H9 (cell line): ENCODE measurements at regions not wholly inside any gene's neighbourhood (a gene's known extent, or its start where the extent isn't known, plus 50 kb on each side); places are given as distances from the start of the nearest gene placed in this dataset.

Source experiments
- DNase-seq: peaks from one replicate; pipeline ENCODE4 v3.0.0-alpha.2; 2017
- H2AFZ ChIP-seq: one replicate; pipeline ENCODE4 v1.6.1; 2013; ENCODE audit warnings: mild to moderate bottlenecking, low read length, control low read depth, moderate library complexity
- H2AK5ac ChIP-seq: 2 replicates; pipeline ENCODE4 v1.6.1; 2013; ENCODE audit warnings: low read length, control low read depth, mixed read lengths; ENCODE audit not compliant: insufficient read length
- H2BK120ac ChIP-seq: one replicate; pipeline ENCODE4 v1.6.1; 2013; ENCODE audit warnings: low read depth, mild to moderate bottlenecking, low read length, control low read depth, inconsistent platforms; ENCODE audit not compliant: poor library complexity, severe bottlenecking
- H2BK12ac ChIP-seq: 2 replicates; pipeline ENCODE4 v1.6.1; 2013; ENCODE audit warnings: low read length, control low read depth, mixed read lengths, low read depth; ENCODE audit not compliant: insufficient read length
- H2BK15ac ChIP-seq: 2 replicates; pipeline ENCODE4 v1.6.1; 2013; ENCODE audit warnings: low read depth, low read length, control low read depth
- H2BK20ac ChIP-seq: one replicate; pipeline ENCODE4 v1.6.1; 2013; ENCODE audit warnings: low read depth, mild to moderate bottlenecking, low read length, control low read depth, inconsistent platforms; ENCODE audit not compliant: poor library complexity, severe bottlenecking
- H2BK5ac ChIP-seq: 2 replicates; pipeline ENCODE4 v1.6.1; 2013; ENCODE audit warnings: low read length, control low read depth, mixed read lengths; ENCODE audit not compliant: insufficient read length
- H3K14ac ChIP-seq: 2 replicates; pipeline ENCODE4 v1.6.1; 2013; ENCODE audit warnings: low read length, control low read depth; ENCODE audit not compliant: insufficient read depth
- H3K18ac ChIP-seq: 2 replicates; pipeline ENCODE4 v1.6.1; 2013; ENCODE audit warnings: low read depth, mild to moderate bottlenecking, mixed read lengths, low read length, control low read depth; ENCODE audit not compliant: insufficient read length
- H3K23ac ChIP-seq: 2 replicates; pipeline ENCODE4 v1.6.1; 2013; ENCODE audit warnings: low read length, control low read depth, mixed read lengths, low read depth; ENCODE audit not compliant: insufficient read length
- H3K23me2 ChIP-seq: 2 replicates; pipeline ENCODE4 v1.6.1; 2013; ENCODE audit warnings: low read depth, mild to moderate bottlenecking, mixed read lengths, low read length, control low read depth; ENCODE audit not compliant: insufficient read length, poor library complexity, severe bottlenecking
- H3K27ac ChIP-seq: 2 replicates; pipeline ENCODE4 v1.5.1; 2013; ENCODE audit warnings: low read length, control low read depth, mixed read lengths, low read depth; ENCODE audit not compliant: insufficient read length
- H3K27me3 ChIP-seq: 2 replicates; pipeline ENCODE4 v1.6.1; 2013; ENCODE audit warnings: low read length, control low read depth, inconsistent platforms; ENCODE audit not compliant: insufficient read depth
- H3K4ac ChIP-seq: 2 replicates; pipeline ENCODE4 v1.6.1; 2013; ENCODE audit warnings: low read depth, mild to moderate bottlenecking, control low read depth, inconsistent platforms, low read length, moderate library complexity
- H3K4me1 ChIP-seq: 2 replicates; pipeline ENCODE4 v1.6.1; 2013; ENCODE audit warnings: low read length, control low read depth, inconsistent platforms; ENCODE audit not compliant: insufficient read depth
- H3K4me2 ChIP-seq: 2 replicates; pipeline ENCODE4 v1.6.1; 2013; ENCODE audit warnings: low read length, control low read depth, mixed read lengths; ENCODE audit not compliant: insufficient read length, insufficient read depth
- H3K56ac ChIP-seq: 2 replicates; pipeline ENCODE4 v1.6.1; 2013; ENCODE audit warnings: low read depth, mild to moderate bottlenecking, mixed read lengths, low read length, control low read depth; ENCODE audit not compliant: insufficient read length
- H3K79me1 ChIP-seq: 2 replicates; pipeline ENCODE4 v1.6.1; 2013; ENCODE audit warnings: low read depth, mild to moderate bottlenecking, moderate library complexity, low read length, control low read depth, inconsistent platforms; ENCODE audit not compliant: insufficient read depth, poor library complexity, severe bottlenecking
- H3K79me2 ChIP-seq: 2 replicates; pipeline ENCODE4 v1.6.1; 2013; ENCODE audit warnings: low read length, control low read depth, inconsistent platforms; ENCODE audit not compliant: insufficient read depth
- H3K9ac ChIP-seq: 2 replicates; pipeline ENCODE4 v1.6.1; 2013; ENCODE audit warnings: low read length, control low read depth, mixed read lengths; ENCODE audit not compliant: insufficient read length; ENCODE audit errors: extremely low read depth
- H3K9me3 ChIP-seq: one replicate; pipeline ENCODE4 v1.6.1; 2013; ENCODE audit warnings: low read depth, low read length, inconsistent platforms; ENCODE audit not compliant: control insufficient read depth
- H3T11ph ChIP-seq: one replicate; pipeline ENCODE4 v1.6.1; 2013; ENCODE audit warnings: mild to moderate bottlenecking, low read length, control low read depth, inconsistent platforms
- H4K20me1 ChIP-seq: one replicate; pipeline ENCODE4 v1.6.1; 2013; ENCODE audit not compliant: control insufficient read depth, insufficient read length, insufficient read depth
- H4K5ac ChIP-seq: 2 replicates; pipeline ENCODE4 v1.6.1; 2013; ENCODE audit warnings: low read depth, mild to moderate bottlenecking, mixed read lengths, low read length, control low read depth; ENCODE audit not compliant: insufficient read length
- H4K8ac ChIP-seq: replicated peaks from 2 replicates; pipeline ENCODE4 v1.6.1; 2013; ENCODE audit warnings: low read length, control low read depth, mixed read lengths, low read depth; ENCODE audit not compliant: insufficient read length
- H4K91ac ChIP-seq: 2 replicates; pipeline ENCODE4 v1.6.1; 2013; ENCODE audit warnings: low read depth, mild to moderate bottlenecking, moderate library complexity, mixed read lengths, low read length, control low read depth; ENCODE audit not compliant: insufficient read length
- H3K27ac Mint-ChIP-seq, 3 experiments: 2 replicates in 2 of 3; 3 replicates in 1 of 3; pipeline ENCODE4 v1.8.0; 2020 to 2021; ENCODE audit warnings: mixed read lengths in 3 of 3, mild to moderate bottlenecking in 1 of 3, moderate library complexity in 1 of 3
- H3K27me3 Mint-ChIP-seq: 2 replicates; pipeline ENCODE4 v1.8.0; 2021; ENCODE audit warnings: low read depth, mild to moderate bottlenecking, moderate library complexity, mixed read lengths
- H3K36me3 Mint-ChIP-seq, 3 experiments: 2 replicates in 2 of 3; 3 replicates in 1 of 3; pipeline ENCODE4 v1.8.0; 2020 to 2021; ENCODE audit warnings: low read depth in 3 of 3, mixed read lengths in 3 of 3; ENCODE audit not compliant: insufficient read depth in 1 of 3
- H3K4me1 Mint-ChIP-seq, 2 experiments: 2 replicates each; pipeline ENCODE4 v1.8.0; 2020; ENCODE audit warnings: mixed read lengths in 2 of 2
- H3K4me3 Mint-ChIP-seq, 2 experiments: 2 replicates in 1 of 2; 3 replicates in 1 of 2; pipeline ENCODE4 v1.8.0; 2020 to 2021; ENCODE audit warnings: mild to moderate bottlenecking in 2 of 2, mixed read lengths in 2 of 2, moderate library complexity in 1 of 2
- H3K9me3 Mint-ChIP-seq, 2 experiments: 2 replicates in 1 of 2; 3 replicates in 1 of 2; pipeline ENCODE4 v1.8.0; 2020; ENCODE audit warnings: mild to moderate bottlenecking in 2 of 2, mixed read lengths in 2 of 2, moderate library complexity in 1 of 2
- WGBS: extraction: QIAGEN DNeasy Blood & Tissue Kit; methylation state at CpG from one replicate; pipeline ENCODE4 v1.1.7; 2013; ENCODE audit warnings: missing lambda C conversion rate, low lambda C conversion rate, mixed read lengths; ENCODE audit not compliant: insufficient read length; ENCODE audit errors: extremely low coverage; 5-methylcytosine and 5-hydroxymethylcytosine counted together
- TF ChIP-seq, protein P1 (sequence below): fragments of 200-600 bp; sonication (generic); conservative IDR thresholded peaks from 3 replicates; pipeline ENCODE4 v1.8.0; 2021; ENCODE audit warnings: antibody characterized with exemption, mild to moderate bottlenecking

DNA sequence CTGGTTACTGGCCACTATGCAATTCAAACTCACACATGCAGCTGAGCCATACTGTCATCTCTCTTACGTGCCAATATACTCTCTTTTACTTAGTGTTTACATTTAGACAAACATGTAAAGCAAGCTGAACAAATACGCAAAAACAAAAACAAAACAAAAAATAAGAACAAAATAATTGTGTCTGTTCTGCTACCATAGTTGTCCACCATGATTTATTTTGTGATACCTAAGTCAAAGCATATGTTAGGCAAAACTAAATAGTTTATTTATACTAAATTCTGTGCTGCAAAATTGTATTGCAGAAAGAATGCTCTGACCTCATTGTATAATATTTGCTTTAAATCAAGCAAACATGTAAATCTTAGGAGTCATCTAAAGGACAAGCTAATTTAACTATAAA is 943.2 kb upstream of the AGA start:
- Histone ChIP-seq H3K18ac (no peak overlapping the region), H3K79me1 (no peaks in the 10 kb centered on the region), H3K9me3 (no peaks in the 10 kb centered on the region), H4K91ac (no peak overlapping the region), H3K79me2 (no peaks in the 10 kb centered on the region), H3K4me2 (no peak overlapping the region), H2AK5ac (no peak overlapping the region), H2AFZ (no peak overlapping the region), H2BK20ac (no peak overlapping the region), H3K56ac (no peak overlapping the region), H3K9ac (no peak overlapping the region), H2BK5ac (no peak overlapping the region), H3K4me1 (peaks cover 2% of the 10 kb centered on the region; the same call in 1 of the 2 replicates), H3T11ph (no peak overlapping the region), H3K27me3 (no peaks in the 10 kb centered on the region), H2BK15ac (no peak overlapping the region), H4K5ac (no peak overlapping the region), H2BK120ac (no peak overlapping the region), H3K27ac (no peak overlapping the region), H3K23ac (no peak overlapping the region), H3K4ac (no peak overlapping the region), H4K20me1 (no peaks in the 10 kb centered on the region), H3K23me2 (no peaks in the 10 kb centered on the region), H4K8ac (no peak overlapping the region), H2BK12ac (no peak overlapping the region), H3K14ac (no peak overlapping the region)
- no peak overlapping the region for H3K4me3 Mint-ChIP-seq
- H3K36me3 Mint-ChIP-seq: peaks cover 3 to 5% (median 4%) of the 10 kb centered on the region in 3 experiments; a peak in 4 of 7 replicates
- H3K4me1 Mint-ChIP-seq: peaks cover 4% of the 10 kb centered on the region in 2 experiments
- no peak overlapping the region for H3K27ac Mint-ChIP-seq
- TF ChIP-seq, protein P1, sequence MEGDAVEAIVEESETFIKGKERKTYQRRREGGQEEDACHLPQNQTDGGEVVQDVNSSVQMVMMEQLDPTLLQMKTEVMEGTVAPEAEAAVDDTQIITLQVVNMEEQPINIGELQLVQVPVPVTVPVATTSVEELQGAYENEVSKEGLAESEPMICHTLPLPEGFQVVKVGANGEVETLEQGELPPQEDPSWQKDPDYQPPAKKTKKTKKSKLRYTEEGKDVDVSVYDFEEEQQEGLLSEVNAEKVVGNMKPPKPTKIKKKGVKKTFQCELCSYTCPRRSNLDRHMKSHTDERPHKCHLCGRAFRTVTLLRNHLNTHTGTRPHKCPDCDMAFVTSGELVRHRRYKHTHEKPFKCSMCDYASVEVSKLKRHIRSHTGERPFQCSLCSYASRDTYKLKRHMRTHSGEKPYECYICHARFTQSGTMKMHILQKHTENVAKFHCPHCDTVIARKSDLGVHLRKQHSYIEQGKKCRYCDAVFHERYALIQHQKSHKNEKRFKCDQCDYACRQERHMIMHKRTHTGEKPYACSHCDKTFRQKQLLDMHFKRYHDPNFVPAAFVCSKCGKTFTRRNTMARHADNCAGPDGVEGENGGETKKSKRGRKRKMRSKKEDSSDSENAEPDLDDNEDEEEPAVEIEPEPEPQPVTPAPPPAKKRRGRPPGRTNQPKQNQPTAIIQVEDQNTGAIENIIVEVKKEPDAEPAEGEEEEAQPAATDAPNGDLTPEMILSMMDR: no peak
- H3K27me3 Mint-ChIP-seq: no peaks in the 10 kb centered on the region
- WGBS: no CpG with 5 or more reads among the region's 2 CpGs
- DNase-seq: no peak
- H3K9me3 Mint-ChIP-seq: peaks cover 4 to 9% of the 10 kb centered on the region in 2 experiments; a peak in 4 of 5 replicates
